ENCODE measurements at regions not wholly inside any gene's neighbourhood (a gene's known extent, or its start where the extent isn't known, plus 50 kb on each side); places are given as distances from the start of the nearest gene placed in this dataset.

- TF ChIP-seq CTCF (IDR thresholded peaks at IDR 0.05) (no peak), ZFP36 (IDR thresholded peaks at IDR 0.05; ENCODE audit: borderline replicate concordance, partially characterized antibody) (no peak), POLR2A (IDR thresholded peaks at IDR 0.05; ENCODE audit: low read length) (no peak), EP300 (IDR thresholded peaks at IDR 0.05) (no peak), SREBF2 (IDR thresholded peaks at IDR 0.05) (no peak), MAZ (IDR thresholded peaks at IDR 0.05; ENCODE audit: borderline replicate concordance, low read depth, low read length) (no peak), ESRRA (IDR thresholded peaks at IDR 0.05; ENCODE audit: borderline replicate concordance, low read length) (no peak)
Measured at GRCh38 chrX:121298499-121298898, 251.1 kb downstream of the GLUD2 start.
